ENCODE measurements at regions not wholly inside any gene's neighbourhood (a gene's known extent, or its start where the extent isn't known, plus 50 kb on each side); places are given as distances from the start of the nearest gene placed in this dataset.

DNA sequence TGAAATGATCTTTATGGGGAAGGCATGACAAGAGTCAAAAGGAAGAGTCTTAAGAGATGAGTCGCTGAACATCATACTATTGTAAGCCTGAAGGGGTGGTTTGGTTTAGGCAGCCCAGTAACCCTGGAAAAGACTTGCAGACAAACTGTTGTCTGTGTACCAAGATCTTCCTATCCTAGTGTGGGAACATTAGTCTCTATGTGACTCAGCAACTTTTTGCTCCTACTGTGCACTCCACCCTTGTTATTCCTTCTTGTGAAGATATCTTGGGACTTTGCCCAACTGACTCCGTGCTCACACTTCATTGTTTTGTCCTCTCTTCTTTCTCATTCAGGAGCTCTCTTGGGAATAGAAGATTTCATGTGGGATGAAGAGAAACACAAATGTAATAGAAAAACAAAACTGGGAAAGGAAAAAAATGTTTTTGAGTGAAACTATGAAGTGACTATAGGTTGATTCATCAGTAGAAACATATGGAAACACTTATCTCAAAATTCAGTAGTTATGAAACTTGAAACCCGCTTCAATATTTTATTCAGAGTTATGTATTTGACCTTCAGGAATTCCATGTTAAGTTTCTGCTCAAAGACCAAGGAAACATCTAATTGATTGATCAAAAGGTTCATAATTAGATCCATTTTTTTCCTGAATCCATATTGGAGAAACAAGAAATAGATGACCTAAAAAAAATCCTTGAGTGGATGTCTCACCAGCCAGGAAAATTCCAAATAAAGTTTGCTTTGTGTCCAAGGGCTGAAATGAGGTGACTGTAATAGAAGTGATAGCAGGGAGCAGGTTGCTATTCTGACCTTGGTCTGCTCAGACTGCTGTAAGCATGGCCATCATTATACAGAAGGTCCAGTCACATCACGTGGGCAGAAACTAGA is 67.2 kb downstream of the BTG1 start:
- TF ChIP-seq, protein P1, sequence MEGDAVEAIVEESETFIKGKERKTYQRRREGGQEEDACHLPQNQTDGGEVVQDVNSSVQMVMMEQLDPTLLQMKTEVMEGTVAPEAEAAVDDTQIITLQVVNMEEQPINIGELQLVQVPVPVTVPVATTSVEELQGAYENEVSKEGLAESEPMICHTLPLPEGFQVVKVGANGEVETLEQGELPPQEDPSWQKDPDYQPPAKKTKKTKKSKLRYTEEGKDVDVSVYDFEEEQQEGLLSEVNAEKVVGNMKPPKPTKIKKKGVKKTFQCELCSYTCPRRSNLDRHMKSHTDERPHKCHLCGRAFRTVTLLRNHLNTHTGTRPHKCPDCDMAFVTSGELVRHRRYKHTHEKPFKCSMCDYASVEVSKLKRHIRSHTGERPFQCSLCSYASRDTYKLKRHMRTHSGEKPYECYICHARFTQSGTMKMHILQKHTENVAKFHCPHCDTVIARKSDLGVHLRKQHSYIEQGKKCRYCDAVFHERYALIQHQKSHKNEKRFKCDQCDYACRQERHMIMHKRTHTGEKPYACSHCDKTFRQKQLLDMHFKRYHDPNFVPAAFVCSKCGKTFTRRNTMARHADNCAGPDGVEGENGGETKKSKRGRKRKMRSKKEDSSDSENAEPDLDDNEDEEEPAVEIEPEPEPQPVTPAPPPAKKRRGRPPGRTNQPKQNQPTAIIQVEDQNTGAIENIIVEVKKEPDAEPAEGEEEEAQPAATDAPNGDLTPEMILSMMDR (IDR thresholded peaks at IDR 0.05) = no peak
- no peak for TF ChIP-seq POLR2A (IDR thresholded peaks at IDR 0.05)

Measured in uterus (tissue), 2 donors.